Prostate gland (tissue), 2 donors: ENCODE measurements at regions not wholly inside any gene's neighbourhood (a gene's known extent, or its start where the extent isn't known, plus 50 kb on each side); places are given as distances from the start of the nearest gene placed in this dataset.

Source experiments
- DNase-seq: peaks from one replicate; pipeline ENCODE4 v3.0.0-alpha.2; 2019; ENCODE audit warnings: low spot score
- H3K27ac ChIP-seq, 2 donors: fragments of 200-600 bp; sonication (generic); 2 replicates each; pipeline ENCODE4 v1.5.1; 2017 to 2019
- H3K27me3 ChIP-seq: fragments of 200-600 bp; sonication (generic); replicated peaks from 2 replicates; pipeline ENCODE4 v1.5.1; 2019; ENCODE audit not compliant: insufficient read depth
- H3K36me3 ChIP-seq, 2 donors: fragments of 200-600 bp; sonication (generic); 1 replicate in 1 of 2; 2 replicates in 1 of 2; pipeline versions ENCODE4 v1.5.1 to v1.8.1; 2017 to 2019
- H3K4me1 ChIP-seq: fragments of 200-600 bp; sonication (generic); replicated peaks from 2 replicates; pipeline ENCODE4 v1.5.1; 2019
- H3K4me3 ChIP-seq, 2 donors: fragments of 200-600 bp; sonication (generic); 2 replicates each; pipeline ENCODE4 v1.5.1; 2017 to 2019
- H3K9me3 ChIP-seq: fragments of 200-600 bp; sonication (generic); 2 replicates; pipeline ENCODE4 v1.5.1; 2017
- CTCF ChIP-seq, 4 experiments: fragments of 200-600 bp in 2 of 4; fragments of 450-650 bp in 2 of 4; sonication (generic) in 2 of 4; IDR thresholded peaks; 1 replicate in 3 of 4; 2 replicates in 1 of 4; pipeline ENCODE4 v1.5.1; 2016 to 2019; ENCODE audit warnings: antibody characterized with exemption in 4 of 4, mild to moderate bottlenecking in 2 of 4, moderate library complexity in 2 of 4
- POLR2A ChIP-seq: fragments of 450-650 bp; IDR thresholded peaks from one replicate; pipeline ENCODE4 v1.6.1; 2016; ENCODE audit warnings: antibody characterized with exemption, mild to moderate bottlenecking
- POLR2AphosphoS5 ChIP-seq: sonication (generic); formaldehyde crosslinking; IDR thresholded peaks from one replicate; pipeline ENCODE4 v1.6.1; 2017; ENCODE audit warnings: antibody characterized with exemption
- WGBS: methylation state at CpG from one replicate; pipeline ENCODE4 v1.1.5; 2018; 5-methylcytosine and 5-hydroxymethylcytosine counted together
- intact Hi-C: fragments of 100-400 bp; cut with DNase I; formaldehyde crosslinking; loops from one replicate; pipeline ENCODE4 v1.14.2; 2022

DNA sequence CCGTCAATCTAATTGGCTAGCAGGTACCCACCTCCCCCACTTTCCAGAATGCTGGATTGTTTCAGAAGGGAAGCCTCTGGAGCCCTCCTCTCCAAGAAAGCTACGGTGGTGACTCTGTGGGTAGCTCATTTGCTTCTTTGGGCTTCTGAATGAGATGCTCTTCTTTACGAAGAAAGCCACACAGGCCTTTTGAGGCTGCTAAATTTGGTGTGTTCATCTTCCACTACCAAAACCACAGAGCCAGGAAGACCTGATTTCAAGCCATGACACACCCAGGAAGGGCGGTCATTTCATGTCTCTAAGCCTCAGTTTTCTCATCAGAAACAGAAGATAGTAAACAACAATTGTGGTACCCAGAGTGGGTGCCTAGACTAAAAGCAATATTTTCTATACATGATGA, 901.2 kb downstream of the KCNMA1 start:
- Histone ChIP-seq H3K27me3 (no peaks in the 10 kb centered on the region), H3K36me3 (no peaks in the 10 kb centered on the region), H3K9me3 (no peaks in the 10 kb centered on the region), H3K27ac (no peak overlapping the region), H3K4me1 (no peaks in the 10 kb centered on the region), H3K4me3 (no peak overlapping the region)
- no peak for DNase-seq
- 83% methylated on average over 4 of the region's 4 CpGs for WGBS
- intact Hi-C loops = no loop called here
- TF ChIP-seq CTCF (IDR thresholded peaks at IDR 0.05) (no peak), POLR2AphosphoS5 (no peak), POLR2A (no peak)

DNA sequence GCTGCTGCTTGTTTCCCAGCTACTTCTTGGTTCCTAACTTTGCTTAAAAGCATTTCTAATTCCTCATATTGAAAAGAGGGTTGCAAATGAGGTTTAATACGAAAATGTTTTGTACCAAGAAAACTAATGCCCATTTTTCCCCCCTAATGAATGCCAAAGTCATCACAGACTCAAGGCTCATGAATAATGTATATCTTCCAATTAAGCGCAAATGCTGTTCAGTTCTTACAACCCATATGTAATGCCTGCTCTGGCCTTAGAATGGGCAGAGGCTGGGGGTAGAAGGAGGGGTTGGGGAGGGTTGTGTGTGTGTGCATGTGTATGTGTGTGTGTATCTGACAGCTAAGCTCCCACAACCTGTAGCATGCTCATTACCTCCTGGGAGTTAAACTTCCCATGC, 901.7 kb downstream of the KCNMA1 start:
- no peaks in the 10 kb centered on the region for H3K9me3 ChIP-seq
- H3K36me3 ChIP-seq = no peaks in the 10 kb centered on the region
- WGBS = 89% methylated on average over 2 of the region's 2 CpGs
- intact Hi-C loops = no loop called here
- no peak overlapping the region for H3K27ac ChIP-seq
- no peak overlapping the region for H3K4me3 ChIP-seq
- no peak for TF ChIP-seq CTCF (IDR thresholded peaks at IDR 0.05)
- no peak for TF ChIP-seq POLR2A
- no peak for TF ChIP-seq POLR2AphosphoS5
- no peak for DNase-seq
- no peaks in the 10 kb centered on the region for H3K27me3 ChIP-seq
- H3K4me1 ChIP-seq = no peaks in the 10 kb centered on the region

DNA sequence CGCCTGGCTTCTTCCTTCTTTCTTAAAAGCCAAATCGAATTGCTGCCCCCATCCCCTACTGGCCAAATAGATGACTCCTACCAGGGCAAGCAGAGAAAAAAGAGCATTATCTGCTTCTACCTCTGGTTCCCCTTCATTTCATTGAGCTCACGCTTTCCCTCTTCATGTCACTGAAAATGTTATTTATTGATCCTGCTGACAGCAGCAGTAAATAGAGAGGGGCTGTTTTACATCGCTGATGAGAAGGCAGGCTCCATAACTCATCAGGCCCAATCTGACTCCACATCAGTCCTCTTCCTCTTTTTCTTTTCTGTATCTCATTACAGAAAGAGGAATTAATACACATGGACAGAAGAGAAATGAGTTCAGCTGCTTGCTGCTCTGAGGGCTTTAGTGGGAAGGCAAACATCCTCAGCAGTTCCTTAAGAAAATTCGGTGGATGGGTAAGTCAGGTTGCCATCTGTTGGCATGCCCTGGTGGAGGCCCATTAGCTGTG, 904.1 kb downstream of the KCNMA1 start:
- Histone ChIP-seq H3K36me3 (no peaks in the 10 kb centered on the region), H3K9me3 (no peaks in the 10 kb centered on the region), H3K27me3 (no peaks in the 10 kb centered on the region), H3K4me3 (no peak overlapping the region), H3K27ac (no peak overlapping the region), H3K4me1 (no peaks in the 10 kb centered on the region)
- 75% methylated on average over 5 of the region's 5 CpGs for WGBS
- no peak for TF ChIP-seq CTCF (IDR thresholded peaks at IDR 0.05)
- TF ChIP-seq POLR2A = no peak
- no peak for TF ChIP-seq POLR2AphosphoS5
- no peak for DNase-seq
- intact Hi-C loops = no loop called here

GRCh38 chr10:76732306-76732705, 905.3 kb downstream of the KCNMA1 start:
- TF ChIP-seq POLR2AphosphoS5 (no peak), CTCF (IDR thresholded peaks at IDR 0.05) (no peak), POLR2A (no peak)
- Histone ChIP-seq H3K9me3 (no peaks in the 10 kb centered on the region), H3K27ac (no peak overlapping the region), H3K27me3 (no peaks in the 10 kb centered on the region), H3K4me1 (no peaks in the 10 kb centered on the region), H3K4me3 (no peak overlapping the region), H3K36me3 (no peaks in the 10 kb centered on the region)
- intact Hi-C loops = no loop called here
- WGBS = 98% methylated on average over 3 of the region's 3 CpGs
- DNase-seq = no peak

DNA sequence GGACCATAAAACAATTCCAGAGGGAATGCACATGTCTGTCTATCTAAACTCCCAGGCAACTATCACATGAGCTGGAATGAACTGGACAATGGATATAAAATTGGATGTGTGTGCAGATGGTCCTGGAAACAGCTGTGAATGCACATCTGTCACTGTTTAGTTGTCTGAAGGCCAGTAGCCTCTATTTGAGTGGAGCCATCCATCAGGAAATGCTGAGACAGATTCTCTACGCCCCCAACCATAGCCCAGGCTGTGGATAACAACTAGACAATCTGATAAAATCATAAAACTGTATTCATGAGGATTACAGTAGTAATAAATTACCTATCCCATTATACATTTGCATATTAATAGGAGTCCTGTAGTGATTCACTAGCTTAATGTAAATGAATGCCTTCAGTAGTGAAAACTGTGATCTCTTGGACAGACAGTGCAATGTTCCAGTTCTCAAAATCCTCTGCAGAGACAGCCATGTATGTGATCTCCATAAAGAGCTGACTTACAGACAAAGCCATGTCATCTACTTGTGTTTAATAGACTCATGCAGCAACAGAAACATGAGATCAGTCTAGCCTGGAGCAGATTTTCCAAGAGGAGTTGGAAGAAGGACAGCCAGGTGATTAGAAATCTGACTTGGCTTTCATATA, 907.6 kb downstream of the KCNMA1 start:
- DNase-seq = no peak
- 67% methylated on average over 1 of the region's 1 CpG for WGBS

More for the DNA sequence above, 907.6 kb downstream of the KCNMA1 start:
- intact Hi-C loops = no loop called here
- H3K4me3 ChIP-seq = no peak overlapping the region
- TF ChIP-seq CTCF (IDR thresholded peaks at IDR 0.05) = no peak
- no peak for TF ChIP-seq POLR2AphosphoS5
- TF ChIP-seq POLR2A = no peak
- no peaks in the 10 kb centered on the region for H3K27me3 ChIP-seq
- H3K4me1 ChIP-seq = no peaks in the 10 kb centered on the region
- no peaks in the 10 kb centered on the region for H3K36me3 ChIP-seq
- H3K27ac ChIP-seq = no peak overlapping the region
- no peaks in the 10 kb centered on the region for H3K9me3 ChIP-seq
